ENCODE measurements at regions not wholly inside any gene's neighbourhood (a gene's known extent, or its start where the extent isn't known, plus 50 kb on each side); places are given as distances from the start of the nearest gene placed in this dataset.
A peak's percentile ranks its signal among the peaks of the same experiment; 100 is the strongest.
"Not testable (repeated sequence)": the region's sequence is repeated elsewhere in the genome, so short reads cannot be mapped to it uniquely, and the experiment has no call there.

- DNase-seq = not testable (repeated sequence)
Measured at GRCh38 chr7:66459783-66460413, 168.8 kb upstream of the KCTD7 start.

- DNase-seq = no peak
Measured at GRCh38 chr7:66460921-66461361, 167.7 kb upstream of the KCTD7 start.

GRCh38 chr7:66461397-66461796 lies 167.3 kb upstream of the KCTD7 start:
- DNase-seq = not testable (repeated sequence)

GRCh38 chr7:66462831-66463230 lies 165.8 kb upstream of the KCTD7 start:
- not testable (repeated sequence) for DNase-seq

GRCh38 chr7:66464059-66464458 lies 164.6 kb upstream of the KCTD7 start:
- no peak for DNase-seq

- DNase-seq = no peak
Measured at GRCh38 chr7:66466081-66466600, 162.5 kb upstream of the KCTD7 start.

- DNase-seq = no peak
Measured at GRCh38 chr7:66467887-66468286, 160.8 kb upstream of the KCTD7 start.

GRCh38 chr7:66473064-66473463 lies 155.6 kb upstream of the KCTD7 start:
- not testable (repeated sequence) for DNase-seq

GRCh38 chr7:66474441-66474840 lies 154.2 kb upstream of the KCTD7 start:
- no peak for DNase-seq

GRCh38 chr7:66476056-66476455 lies 152.6 kb upstream of the KCTD7 start:
- not testable (repeated sequence) for DNase-seq

- DNase-seq = not testable (repeated sequence)
Measured at GRCh38 chr7:66477822-66478397, 150.8 kb upstream of the KCTD7 start.

GRCh38 chr7:66481229-66481628 lies 147.5 kb upstream of the KCTD7 start:
- DNase-seq = not testable (repeated sequence)

GRCh38 chr7:66489065-66489464 lies 139.6 kb upstream of the KCTD7 start:
- DNase-seq = not testable (repeated sequence)

- not testable (repeated sequence) for DNase-seq
Measured at GRCh38 chr7:66489741-66490140, 138.9 kb upstream of the KCTD7 start.

- DNase-seq = not testable (repeated sequence)
Measured at GRCh38 chr7:66490979-66491378, 137.7 kb upstream of the KCTD7 start.

- not testable (repeated sequence) for DNase-seq
Measured at GRCh38 chr7:66492405-66492804, 136.3 kb upstream of the KCTD7 start.

- peak; percentile 99 for DNase-seq
Measured at GRCh38 chr7:66493235-66494205, 135.2 kb upstream of the KCTD7 start.

- no peak for DNase-seq
Measured at GRCh38 chr7:66497346-66497745, 131.3 kb upstream of the KCTD7 start.

GRCh38 chr7:66500087-66500486 lies 128.6 kb upstream of the KCTD7 start:
- DNase-seq = no peak

GRCh38 chr7:66502230-66503035 lies 126.2 kb upstream of the KCTD7 start:
- DNase-seq = no peak

- no peak for DNase-seq
Measured at GRCh38 chr7:66503036-66503370, 125.7 kb upstream of the KCTD7 start.

GRCh38 chr7:66503551-66504031 lies 125.1 kb upstream of the KCTD7 start:
- no peak for DNase-seq

Data from midbrain (tissue), 1 donor.